ENCODE measurements at regions not wholly inside any gene's neighbourhood (a gene's known extent, or its start where the extent isn't known, plus 50 kb on each side); places are given as distances from the start of the nearest gene placed in this dataset.

DNA sequence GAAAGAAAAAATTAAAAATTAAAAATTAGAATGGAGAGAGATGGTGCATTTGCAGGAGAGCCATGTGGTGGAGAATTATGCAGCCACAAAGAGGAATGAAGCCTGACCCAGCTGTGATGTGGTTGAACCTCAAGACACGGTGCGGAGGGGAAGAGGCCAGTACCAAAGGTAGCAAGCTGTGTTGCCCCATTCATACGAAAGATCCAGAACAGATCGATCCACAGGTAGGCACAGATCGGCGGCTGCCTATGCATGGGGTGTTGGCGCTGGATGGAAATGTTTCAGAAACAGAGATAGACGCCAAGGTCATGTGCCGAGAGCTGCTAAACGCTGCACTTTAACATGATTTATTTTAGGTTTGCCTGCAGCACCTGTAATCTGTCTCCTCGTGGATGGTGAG, 992.3 kb downstream of the BRD1 start:
- TF ChIP-seq, protein P1, sequence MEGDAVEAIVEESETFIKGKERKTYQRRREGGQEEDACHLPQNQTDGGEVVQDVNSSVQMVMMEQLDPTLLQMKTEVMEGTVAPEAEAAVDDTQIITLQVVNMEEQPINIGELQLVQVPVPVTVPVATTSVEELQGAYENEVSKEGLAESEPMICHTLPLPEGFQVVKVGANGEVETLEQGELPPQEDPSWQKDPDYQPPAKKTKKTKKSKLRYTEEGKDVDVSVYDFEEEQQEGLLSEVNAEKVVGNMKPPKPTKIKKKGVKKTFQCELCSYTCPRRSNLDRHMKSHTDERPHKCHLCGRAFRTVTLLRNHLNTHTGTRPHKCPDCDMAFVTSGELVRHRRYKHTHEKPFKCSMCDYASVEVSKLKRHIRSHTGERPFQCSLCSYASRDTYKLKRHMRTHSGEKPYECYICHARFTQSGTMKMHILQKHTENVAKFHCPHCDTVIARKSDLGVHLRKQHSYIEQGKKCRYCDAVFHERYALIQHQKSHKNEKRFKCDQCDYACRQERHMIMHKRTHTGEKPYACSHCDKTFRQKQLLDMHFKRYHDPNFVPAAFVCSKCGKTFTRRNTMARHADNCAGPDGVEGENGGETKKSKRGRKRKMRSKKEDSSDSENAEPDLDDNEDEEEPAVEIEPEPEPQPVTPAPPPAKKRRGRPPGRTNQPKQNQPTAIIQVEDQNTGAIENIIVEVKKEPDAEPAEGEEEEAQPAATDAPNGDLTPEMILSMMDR (IDR thresholded peaks at IDR 0.05), result no peak
- TF ChIP-seq POLR2A (IDR thresholded peaks at IDR 0.05), result no peak
- no peak for TF ChIP-seq EP300 (IDR thresholded peaks at IDR 0.05)

Data from tibial nerve (tissue), 4 donors.